ENCODE measurements at regions not wholly inside any gene's neighbourhood (a gene's known extent, or its start where the extent isn't known, plus 50 kb on each side); places are given as distances from the start of the nearest gene placed in this dataset.

DNA sequence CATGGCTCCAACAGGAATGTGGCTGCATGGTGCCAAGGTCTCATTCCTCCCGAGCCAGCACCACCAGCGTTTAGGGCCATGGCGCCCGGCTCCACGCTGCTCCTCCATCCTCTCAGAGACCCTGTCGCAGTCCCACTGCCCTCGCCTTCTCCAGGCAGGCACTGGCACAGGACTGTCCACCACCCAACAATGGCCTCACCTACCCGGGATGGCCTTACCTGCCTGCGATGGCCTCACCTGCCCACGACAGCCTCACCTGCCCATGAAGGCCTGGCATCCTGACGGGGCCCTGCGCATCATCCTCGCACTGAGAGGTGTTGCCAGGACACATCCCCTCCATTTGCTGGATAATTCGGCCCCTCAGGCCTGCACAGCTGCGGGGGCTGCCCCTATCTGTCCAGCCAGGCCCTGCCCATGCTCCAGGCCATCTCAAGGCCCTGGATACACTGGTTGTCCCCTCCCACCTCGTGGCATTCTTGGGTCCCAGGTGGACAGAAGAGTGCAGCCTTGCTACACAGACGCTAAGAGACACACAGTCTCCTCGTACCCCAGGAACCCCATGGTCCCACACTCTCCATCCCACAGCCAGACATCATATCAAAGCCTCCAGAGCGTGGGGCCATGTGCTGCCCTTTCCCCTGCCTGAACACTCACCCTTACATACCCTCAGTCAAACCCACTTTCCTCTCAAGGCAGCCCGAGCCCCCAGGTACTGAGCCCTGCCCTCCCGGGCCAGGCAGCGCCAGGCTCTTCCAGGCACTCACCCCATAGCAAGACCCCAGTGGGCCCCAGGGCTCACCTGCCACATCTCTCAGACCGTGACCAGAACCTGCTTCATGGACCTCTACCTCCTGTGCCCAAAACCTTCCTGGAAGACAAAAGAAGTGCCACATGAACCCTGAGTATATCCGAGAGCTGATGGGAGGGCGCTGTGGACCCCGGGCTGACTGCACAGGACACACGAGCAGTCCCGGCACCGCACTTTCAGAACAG, 268.6 kb downstream of the EIPR1 start:
- TF ChIP-seq CTCF (conservative IDR thresholded peaks at IDR 0.05), result no peak
- no peak for TF ChIP-seq EZH2 (IDR thresholded peaks at IDR 0.05; ENCODE audit: low read depth)

All from PC-9 (cell line).